Immature natural killer cell (primary cell): ENCODE measurements at regions not wholly inside any gene's neighbourhood (a gene's known extent, or its start where the extent isn't known, plus 50 kb on each side); places are given as distances from the start of the nearest gene placed in this dataset.

Experiments used
- DNase-seq, 3 donors: peaks; one replicate each; pipeline ENCODE4 v3.0.0; 2022; ENCODE audit warnings: mixed read lengths in 1 of 3
- H3K27ac Mint-ChIP-seq, 6 donors: one replicate each; pipeline ENCODE4 v1.8.0; 2020; ENCODE audit warnings: mixed read lengths in 6 of 6, mild to moderate bottlenecking in 5 of 6, inconsistent platforms in 4 of 6, moderate library complexity in 3 of 6
- H3K27me3 Mint-ChIP-seq, 3 donors: one replicate each; pipeline ENCODE4 v1.8.0; 2020 to 2021; ENCODE audit warnings: low read depth in 3 of 3, mild to moderate bottlenecking in 3 of 3, mixed read lengths in 3 of 3, moderate library complexity in 3 of 3, inconsistent platforms in 1 of 3
- H3K36me3 Mint-ChIP-seq, 3 donors: one replicate each; pipeline ENCODE4 v1.8.0; 2020; ENCODE audit warnings: mixed read lengths in 3 of 3, inconsistent platforms in 2 of 3, mild to moderate bottlenecking in 2 of 3
- H3K4me1 Mint-ChIP-seq, 2 donors: one replicate each; pipeline ENCODE4 v1.8.0; 2020; ENCODE audit warnings: inconsistent platforms in 2 of 2, mild to moderate bottlenecking in 2 of 2, mixed read lengths in 2 of 2, moderate library complexity in 1 of 2
- H3K4me3 Mint-ChIP-seq, 5 donors: one replicate each; pipeline ENCODE4 v1.8.0; 2020; ENCODE audit warnings: mild to moderate bottlenecking in 5 of 5, mixed read lengths in 5 of 5, inconsistent platforms in 3 of 5, moderate library complexity in 3 of 5
- H3K9me3 Mint-ChIP-seq, 6 donors: one replicate each; pipeline ENCODE4 v1.8.0; 2020; ENCODE audit warnings: mild to moderate bottlenecking in 6 of 6, mixed read lengths in 6 of 6, inconsistent platforms in 4 of 6, moderate library complexity in 3 of 6

- Mint-ChIP-seq H3K4me1 (no peaks in the 10 kb centered on the region), H3K27ac (no peak overlapping the region), H3K27me3 (peaks cover 2 to 7% (median 5%) of the 10 kb centered on the region in 3 donors), H3K36me3 (no peaks in the 10 kb centered on the region), H3K4me3 (no peak overlapping the region), H3K9me3 (no peaks in the 10 kb centered on the region)
- DNase-seq = no peak
These were observed 67.0 kb upstream of the SIMC1 start for GRCh38 chr5:176171171-176171760.

GRCh38 chr5:176172246-176172645 lies 66.0 kb upstream of the SIMC1 start:
- peaks cover 3 to 10% (median 5%) of the 10 kb centered on the region in 3 donors for H3K27me3 Mint-ChIP-seq
- H3K36me3 Mint-ChIP-seq = no peaks in the 10 kb centered on the region
- no peak for DNase-seq
- H3K4me3 Mint-ChIP-seq = no peak overlapping the region
- no peaks in the 10 kb centered on the region for H3K4me1 Mint-ChIP-seq
- H3K27ac Mint-ChIP-seq = no peak overlapping the region
- H3K9me3 Mint-ChIP-seq = no peaks in the 10 kb centered on the region

GRCh38 chr5:176173647-176174046 lies 64.6 kb upstream of the SIMC1 start:
- Mint-ChIP-seq H3K4me1 (no peaks in the 10 kb centered on the region), H3K27me3 (peaks cover 2 to 15% (median 3%) of the 10 kb centered on the region in 3 donors), H3K4me3 (no peak overlapping the region), H3K9me3 (no peaks in the 10 kb centered on the region), H3K27ac (no peak overlapping the region), H3K36me3 (no peaks in the 10 kb centered on the region)
- DNase-seq = no peak

- H3K9me3 Mint-ChIP-seq = no peaks in the 10 kb centered on the region
- H3K27me3 Mint-ChIP-seq = peaks cover 2 to 15% (median 3%) of the 10 kb centered on the region in 3 donors
- H3K36me3 Mint-ChIP-seq = no peaks in the 10 kb centered on the region
- no peak for DNase-seq
- H3K27ac Mint-ChIP-seq = no peak overlapping the region
- no peak overlapping the region for H3K4me3 Mint-ChIP-seq
- no peaks in the 10 kb centered on the region for H3K4me1 Mint-ChIP-seq
These were observed 63.7 kb upstream of the SIMC1 start for GRCh38 chr5:176174345-176175025.

- Mint-ChIP-seq H3K4me3 (no peak overlapping the region), H3K36me3 (no peaks in the 10 kb centered on the region), H3K4me1 (no peaks in the 10 kb centered on the region), H3K27me3 (peaks cover 2 to 18% (median 6%) of the 10 kb centered on the region in 3 donors), H3K9me3 (no peaks in the 10 kb centered on the region), H3K27ac (no peak overlapping the region)
- DNase-seq = no peak
These were observed 62.9 kb upstream of the SIMC1 start for GRCh38 chr5:176175101-176175852.

GRCh38 chr5:176176231-176176630 lies 62.0 kb upstream of the SIMC1 start:
- no peak for DNase-seq
- peaks cover 2 to 18% (median 4%) of the 10 kb centered on the region in 3 donors for H3K27me3 Mint-ChIP-seq
- no peaks in the 10 kb centered on the region for H3K36me3 Mint-ChIP-seq
- H3K4me1 Mint-ChIP-seq = no peaks in the 10 kb centered on the region
- no peak overlapping the region for H3K27ac Mint-ChIP-seq
- H3K4me3 Mint-ChIP-seq = no peak overlapping the region
- H3K9me3 Mint-ChIP-seq = no peaks in the 10 kb centered on the region

GRCh38 chr5:176178789-176179188 lies 59.4 kb upstream of the SIMC1 start:
- Mint-ChIP-seq H3K4me1 (no peaks in the 10 kb centered on the region), H3K27ac (no peak overlapping the region), H3K36me3 (no peaks in the 10 kb centered on the region)

GRCh38 chr5:176180339-176180738 lies 57.9 kb upstream of the SIMC1 start:
- DNase-seq = no peak
- H3K27ac Mint-ChIP-seq = no peak overlapping the region
- H3K27me3 Mint-ChIP-seq = peaks cover 3 to 18% (median 4%) of the 10 kb centered on the region in 3 donors
- H3K4me3 Mint-ChIP-seq = no peak overlapping the region
- no peaks in the 10 kb centered on the region for H3K4me1 Mint-ChIP-seq
- no peaks in the 10 kb centered on the region for H3K36me3 Mint-ChIP-seq
- H3K9me3 Mint-ChIP-seq = no peaks in the 10 kb centered on the region

More at GRCh38 chr5:176178789-176179188, 59.4 kb upstream of the SIMC1 start:
- DNase-seq = no peak
- Mint-ChIP-seq H3K27me3 (peaks cover 2 to 18% (median 4%) of the 10 kb centered on the region in 3 donors), H3K4me3 (no peak overlapping the region), H3K9me3 (no peaks in the 10 kb centered on the region)

- H3K4me3 Mint-ChIP-seq = no peak overlapping the region
- no peaks in the 10 kb centered on the region for H3K9me3 Mint-ChIP-seq
- H3K36me3 Mint-ChIP-seq = no peaks in the 10 kb centered on the region
- DNase-seq = no peak
- peaks cover 3 to 18% (median 6%) of the 10 kb centered on the region in 3 donors for H3K27me3 Mint-ChIP-seq
- no peak overlapping the region for H3K27ac Mint-ChIP-seq
- H3K4me1 Mint-ChIP-seq = no peaks in the 10 kb centered on the region
These were observed 57.4 kb upstream of the SIMC1 start for GRCh38 chr5:176180781-176181180.

GRCh38 chr5:176181271-176181855 lies 56.9 kb upstream of the SIMC1 start:
- Mint-ChIP-seq H3K4me3 (no peak overlapping the region), H3K36me3 (no peaks in the 10 kb centered on the region), H3K9me3 (no peaks in the 10 kb centered on the region), H3K27me3 (peaks cover 3 to 16% (median 6%) of the 10 kb centered on the region in 3 donors), H3K4me1 (no peaks in the 10 kb centered on the region), H3K27ac (peak overlapping the region in 1 of 6 donors; percentile 5)
- DNase-seq = no peak

- Mint-ChIP-seq H3K27me3 (peaks cover 2 to 4% (median 3%) of the 10 kb centered on the region in 3 donors), H3K36me3 (no peaks in the 10 kb centered on the region), H3K9me3 (no peaks in the 10 kb centered on the region)
These were observed 54.7 kb upstream of the SIMC1 start for GRCh38 chr5:176183321-176184074.

GRCh38 chr5:176184608-176185132 lies 53.6 kb upstream of the SIMC1 start:
- DNase-seq = no peak
- no peak overlapping the region for H3K4me3 Mint-ChIP-seq
- H3K4me1 Mint-ChIP-seq = no peaks in the 10 kb centered on the region
- no peaks in the 10 kb centered on the region for H3K36me3 Mint-ChIP-seq
- H3K9me3 Mint-ChIP-seq = no peaks in the 10 kb centered on the region
- H3K27me3 Mint-ChIP-seq = peaks cover 1 to 4% (median 3%) of the 10 kb centered on the region in 3 donors
- H3K27ac Mint-ChIP-seq = no peak overlapping the region

More at GRCh38 chr5:176183321-176184074, 54.7 kb upstream of the SIMC1 start:
- H3K27ac Mint-ChIP-seq = no peak overlapping the region
- H3K4me1 Mint-ChIP-seq = no peaks in the 10 kb centered on the region
- no peak for DNase-seq
- H3K4me3 Mint-ChIP-seq = no peak overlapping the region

GRCh38 chr5:176185133-176185733 lies 53.0 kb upstream of the SIMC1 start:
- no peaks in the 10 kb centered on the region for H3K9me3 Mint-ChIP-seq
- H3K27me3 Mint-ChIP-seq = peaks cover 0 to 6% (median 1%) of the 10 kb centered on the region in 3 donors
- no peak for DNase-seq
- H3K4me3 Mint-ChIP-seq = no peak overlapping the region
- H3K36me3 Mint-ChIP-seq = no peaks in the 10 kb centered on the region
- H3K27ac Mint-ChIP-seq = no peak overlapping the region
- no peaks in the 10 kb centered on the region for H3K4me1 Mint-ChIP-seq
